ENCODE measurements at regions not wholly inside any gene's neighbourhood (a gene's known extent, or its start where the extent isn't known, plus 50 kb on each side); places are given as distances from the start of the nearest gene placed in this dataset.

DNA sequence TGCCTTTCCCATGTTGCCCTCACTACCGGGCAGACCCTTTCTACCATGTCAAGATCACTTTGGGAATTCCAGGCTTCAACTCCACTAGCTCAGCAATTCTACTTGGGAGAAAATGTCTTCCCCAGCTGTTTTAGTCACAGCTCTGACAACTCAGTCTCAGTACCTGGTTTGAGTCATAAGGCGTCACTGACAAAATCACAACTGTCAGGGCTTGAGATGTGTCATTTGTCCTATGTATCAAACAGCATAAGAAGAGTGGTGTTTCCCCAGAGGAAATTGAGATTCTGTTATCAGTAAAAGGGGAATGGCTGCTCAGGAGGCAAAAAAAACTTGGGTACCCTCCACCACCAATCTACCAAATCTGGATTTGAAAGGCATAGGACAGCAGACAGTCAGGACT is 594.9 kb upstream of the SUCLG2 start:
- TF ChIP-seq POLR2AphosphoS5 (IDR thresholded peaks at IDR 0.05; ENCODE audit: borderline replicate concordance, low read depth, low read length) (no peak), EZH2 (IDR thresholded peaks at IDR 0.05) (no peak)
